Stimulated activated naive CD8-positive, alpha-beta T cell treated with anti-CD3 and anti-CD28 coated beads, Interleukin-15, Interleukin-2, amounts not matched to agents 100 U/mL and 50 U/mL, for 24 hours (primary cell): ENCODE measurements at regions not wholly inside any gene's neighbourhood (a gene's known extent, or its start where the extent isn't known, plus 50 kb on each side); places are given as distances from the start of the nearest gene placed in this dataset.

ENCODE experiments used
- ATAC-seq: fragments of 150-1000 bp; cut with Tn5 transposase; one replicate; pipeline ENCODE4 v1.10.0; 2021
- DNase-seq: peaks from one replicate; pipeline ENCODE4 v3.0.0; 2021

GRCh38 chr19:28977826-28978225 lies 235.1 kb downstream of the UQCRFS1 start:
- no peak for ATAC-seq

GRCh38 chr19:28972058-28972852 lies 240.7 kb downstream of the UQCRFS1 start:
- DNase-seq (no peak), ATAC-seq (no peak)

More at GRCh38 chr19:28977826-28978225, 235.1 kb downstream of the UQCRFS1 start:
- DNase-seq = no peak

- ATAC-seq = no peak
These were observed 241.4 kb downstream of the UQCRFS1 start for GRCh38 chr19:28971513-28971912.

DNA sequence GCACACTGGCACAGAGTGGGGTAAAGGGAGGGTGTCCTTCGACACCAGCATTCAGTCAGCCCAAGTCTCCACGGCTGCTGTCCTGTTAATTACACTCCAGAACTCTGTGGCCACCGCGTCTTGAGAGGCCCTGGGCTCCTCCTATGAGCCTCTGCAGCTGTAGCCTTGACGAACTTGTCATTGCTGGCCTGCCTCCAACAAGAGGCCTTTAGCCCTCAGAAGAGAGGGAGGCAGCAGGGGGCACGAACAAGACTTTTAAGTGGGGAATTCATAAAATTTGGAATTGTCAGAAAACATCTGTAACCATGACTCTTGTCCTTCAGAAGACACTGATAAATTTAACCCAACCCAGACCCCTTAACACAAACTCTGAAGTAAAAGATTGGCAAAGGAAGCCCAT lies 241.9 kb downstream of the UQCRFS1 start:
- no peak for DNase-seq

More at GRCh38 chr19:28971513-28971912, 241.4 kb downstream of the UQCRFS1 start:
- DNase-seq = no peak

DNA sequence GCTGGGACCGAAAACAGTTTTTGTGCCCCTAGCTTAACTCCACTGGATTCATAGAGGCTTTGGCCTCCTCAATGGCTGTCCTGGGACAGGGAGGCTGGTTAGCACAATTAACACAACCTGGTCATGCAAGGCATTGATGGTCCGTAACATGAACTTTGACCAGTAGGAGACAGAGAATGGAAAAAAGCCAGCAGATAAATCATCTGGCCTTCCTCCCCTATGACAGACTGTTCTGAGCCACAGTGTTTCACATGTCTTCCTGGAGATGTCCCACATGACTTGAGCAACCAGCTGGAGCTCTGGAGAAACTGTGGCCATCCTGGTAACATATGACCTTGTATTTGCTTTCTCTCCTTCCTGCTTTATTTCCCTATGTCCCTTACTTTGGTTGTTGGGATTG lies 244.2 kb downstream of the UQCRFS1 start:
- ATAC-seq (no peak), DNase-seq (no peak)

More for the DNA sequence above, 241.9 kb downstream of the UQCRFS1 start:
- no peak for ATAC-seq

DNA sequence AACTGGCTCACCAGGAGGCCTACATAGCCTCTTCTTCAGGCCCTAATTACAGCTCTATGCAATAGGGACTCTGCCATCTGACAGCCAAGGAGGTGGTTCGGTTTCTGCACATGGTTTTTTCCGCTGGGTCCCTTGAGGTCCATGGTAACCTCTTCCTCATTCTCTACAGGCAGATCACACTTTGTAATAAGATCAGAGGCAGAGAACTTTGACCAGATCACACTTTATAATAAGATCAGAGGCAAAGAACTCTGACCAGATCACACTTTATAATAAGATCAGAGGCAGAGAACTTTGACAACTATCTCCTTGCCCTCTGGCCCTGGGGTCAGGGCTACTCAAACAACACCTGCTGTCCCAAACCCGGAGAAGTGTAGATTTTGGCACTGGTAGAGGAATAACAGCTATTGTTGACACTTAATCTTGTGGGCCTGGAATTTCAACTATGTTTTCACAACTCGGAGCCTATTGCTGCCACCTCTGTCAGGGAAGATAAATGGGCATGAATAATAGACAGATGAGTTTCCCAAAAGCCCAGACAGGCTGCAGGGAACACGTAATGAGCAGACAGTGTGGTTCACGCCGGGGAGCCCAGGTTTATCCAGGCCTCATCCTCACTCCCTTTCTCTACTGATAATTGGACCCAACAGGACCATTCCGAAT lies 246.1 kb downstream of the UQCRFS1 start:
- DNase-seq (no peak), ATAC-seq (no peak)

- DNase-seq (no peak), ATAC-seq (no peak)
These were observed 248.5 kb downstream of the UQCRFS1 start for GRCh38 chr19:28964500-28964899.

DNA sequence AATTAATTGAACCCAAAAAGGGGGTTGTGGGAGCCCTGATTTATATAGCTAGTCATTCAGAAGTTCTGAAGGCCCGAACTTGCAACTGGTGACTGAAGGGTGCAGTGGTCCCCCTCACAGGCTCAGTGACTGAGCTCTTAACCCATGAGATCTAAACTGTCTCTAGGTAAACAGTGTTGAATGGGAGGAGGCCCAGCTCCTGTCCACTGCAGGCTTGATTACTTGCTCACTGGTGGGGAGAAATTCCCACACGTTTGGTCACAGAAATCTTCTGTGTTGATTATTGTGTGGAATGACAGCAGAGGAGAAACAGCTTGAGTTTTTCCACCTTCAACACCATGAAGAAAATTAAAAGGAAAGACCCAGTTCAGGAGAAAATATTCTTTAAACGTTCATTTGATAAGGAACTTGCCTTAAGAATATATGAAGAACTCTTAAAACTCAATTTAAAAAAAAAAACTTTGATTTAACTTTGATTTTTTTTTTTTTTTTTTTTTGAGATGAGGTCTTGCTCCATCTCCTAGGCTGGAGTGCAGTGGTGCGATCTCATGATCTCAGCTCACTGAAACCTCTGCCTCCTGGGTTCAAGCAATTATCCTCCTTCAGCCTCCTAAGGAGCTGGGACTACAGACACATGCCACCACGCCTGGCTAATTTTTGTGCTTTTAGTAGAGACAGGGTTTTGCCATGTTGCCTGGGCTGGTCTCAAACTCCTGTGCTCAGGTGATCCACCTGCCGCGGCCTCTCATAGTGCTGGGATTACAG lies 249.3 kb downstream of the UQCRFS1 start:
- ATAC-seq (no peak), DNase-seq (no peak)

GRCh38 chr19:28961772-28962500 lies 251.0 kb downstream of the UQCRFS1 start:
- ATAC-seq (no peak), DNase-seq (no peak)

DNA sequence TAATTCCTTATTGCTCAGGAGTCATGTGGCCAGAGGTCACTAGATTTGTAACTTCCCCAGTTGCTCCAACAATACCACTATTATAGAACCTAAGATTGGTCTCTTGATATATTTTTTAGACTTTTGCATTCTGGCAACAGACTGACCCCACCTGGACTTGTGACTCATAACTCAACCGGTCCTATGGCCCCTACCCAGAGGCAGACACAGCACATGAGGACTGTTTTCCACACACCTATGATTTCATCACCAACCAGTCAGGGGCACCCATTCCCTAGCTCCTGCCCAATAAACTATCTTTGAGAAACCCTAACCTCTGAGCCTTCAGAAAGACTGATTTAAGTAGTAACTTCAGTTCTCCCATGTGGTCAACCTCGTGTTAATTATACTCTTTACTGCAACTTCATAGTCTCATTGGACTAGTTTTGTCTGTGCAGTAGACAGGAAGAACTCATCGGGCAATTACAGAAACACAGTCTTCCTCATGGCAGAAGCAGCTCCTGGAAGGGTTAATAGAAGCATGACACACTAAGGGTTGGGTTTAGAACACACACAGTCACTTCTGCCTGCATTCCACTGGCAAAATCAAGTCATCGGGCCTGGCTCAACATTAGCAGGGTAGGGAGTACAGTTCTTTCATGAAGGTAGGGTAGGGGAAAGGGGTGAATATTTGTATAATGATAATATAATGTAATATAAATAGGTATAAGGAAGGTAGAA lies 251.8 kb downstream of the UQCRFS1 start:
- no peak for ATAC-seq
- DNase-seq = no peak

DNA sequence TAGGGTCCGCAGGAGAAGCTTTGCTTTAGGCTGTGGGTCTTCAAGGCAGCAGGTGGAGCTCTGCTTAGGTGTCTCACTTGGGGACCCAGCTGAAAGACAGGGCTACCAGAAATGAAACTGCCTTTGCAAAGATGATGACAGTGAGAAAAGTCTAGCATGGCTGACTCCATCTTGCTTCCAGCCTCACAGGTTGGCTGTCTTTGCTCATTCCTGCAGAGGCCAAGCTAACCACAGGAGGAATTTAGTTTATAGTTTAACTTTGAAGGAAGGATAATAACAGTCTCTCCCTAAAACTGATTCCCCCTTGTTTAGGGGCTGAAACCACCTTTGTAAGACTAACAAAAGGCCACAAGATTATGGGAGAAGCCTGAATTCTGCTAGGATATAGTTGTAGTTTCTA lies 252.4 kb downstream of the UQCRFS1 start:
- ATAC-seq = no peak
- no peak for DNase-seq

DNA sequence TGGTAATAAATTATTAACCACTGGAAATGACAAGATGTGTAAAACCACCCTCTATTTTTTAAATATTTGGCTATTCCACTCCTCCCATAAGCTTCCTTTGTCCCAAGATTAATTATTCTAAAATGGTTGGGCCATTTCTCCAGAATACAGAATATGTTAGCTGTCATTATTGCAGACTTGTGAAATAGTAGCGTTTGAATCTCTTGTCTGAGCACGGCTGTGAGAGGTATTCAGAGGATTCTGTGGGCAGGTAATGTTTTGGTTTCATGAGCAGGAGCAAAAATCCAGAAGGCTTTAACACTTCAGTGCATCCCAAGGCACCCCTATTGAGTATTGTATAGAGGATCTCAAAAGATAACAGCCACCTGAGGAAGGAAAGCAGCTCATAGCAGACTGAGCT lies 256.0 kb downstream of the UQCRFS1 start:
- ATAC-seq (no peak), DNase-seq (no peak)

DNA sequence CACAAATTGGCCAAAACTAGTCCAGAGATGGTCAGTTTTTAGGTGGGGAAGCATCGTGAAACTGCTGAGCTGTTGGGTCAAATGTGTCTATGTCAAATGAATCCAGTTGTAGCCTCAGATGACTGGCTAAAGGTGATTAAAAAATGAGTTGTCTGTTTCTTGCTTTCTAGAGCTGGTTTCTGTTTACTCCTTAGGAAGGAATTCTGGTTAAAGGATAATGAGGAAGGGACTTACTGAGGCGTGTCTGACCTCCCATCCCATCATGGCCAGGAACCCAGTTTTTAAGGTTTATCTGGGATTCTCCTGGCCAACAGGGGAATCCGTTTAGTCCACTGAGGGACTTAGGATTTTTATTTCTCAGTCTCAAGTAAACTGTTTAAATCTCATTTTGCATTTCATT lies 256.5 kb downstream of the UQCRFS1 start:
- ATAC-seq (no peak), DNase-seq (no peak)

DNA sequence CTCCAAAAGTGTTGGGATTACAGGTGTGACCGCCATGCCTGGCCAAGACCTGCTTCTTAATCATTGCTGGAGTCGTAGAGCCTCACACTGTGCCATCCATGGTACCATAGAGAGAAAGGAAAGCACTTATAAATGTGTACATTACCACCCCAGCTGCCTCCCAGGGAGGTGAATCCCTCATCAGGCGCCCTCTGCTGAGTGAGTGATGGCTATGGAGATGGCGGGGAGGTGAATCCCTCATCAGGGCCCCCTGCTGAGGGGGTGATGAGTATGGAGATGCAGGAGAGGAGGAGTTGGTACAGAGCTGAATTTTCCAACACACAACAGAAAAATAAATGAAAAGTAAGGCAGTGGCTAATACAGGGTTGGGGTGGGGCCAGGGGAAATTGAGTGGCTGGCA lies 263.4 kb downstream of the UQCRFS1 start:
- DNase-seq = no peak
- no peak for ATAC-seq

GRCh38 chr19:28949027-28949426 lies 263.9 kb downstream of the UQCRFS1 start:
- DNase-seq = no peak
- no peak for ATAC-seq

DNA sequence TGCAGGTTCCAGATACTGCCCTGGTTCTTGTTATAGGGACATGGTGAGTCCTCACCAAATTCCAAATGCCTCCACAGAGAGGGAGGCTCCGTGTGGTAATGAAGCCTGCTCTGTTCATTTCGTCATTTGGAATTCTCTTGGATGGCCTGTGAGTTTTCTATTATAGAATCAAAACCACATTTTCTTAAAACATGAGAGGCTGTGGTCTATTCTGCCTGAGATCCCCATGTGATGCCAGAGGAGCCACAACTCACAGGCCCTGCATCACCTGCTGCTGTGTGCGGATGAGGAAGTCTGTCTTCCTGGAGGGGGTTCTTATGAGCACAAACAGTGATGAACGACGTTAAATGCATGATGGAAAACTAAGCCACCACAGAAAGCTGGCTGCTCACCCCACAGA lies 264.4 kb downstream of the UQCRFS1 start:
- DNase-seq = no peak
- ATAC-seq = no peak

- DNase-seq = no peak
- no peak for ATAC-seq
These were observed 264.9 kb downstream of the UQCRFS1 start for GRCh38 chr19:28948026-28948425.

DNA sequence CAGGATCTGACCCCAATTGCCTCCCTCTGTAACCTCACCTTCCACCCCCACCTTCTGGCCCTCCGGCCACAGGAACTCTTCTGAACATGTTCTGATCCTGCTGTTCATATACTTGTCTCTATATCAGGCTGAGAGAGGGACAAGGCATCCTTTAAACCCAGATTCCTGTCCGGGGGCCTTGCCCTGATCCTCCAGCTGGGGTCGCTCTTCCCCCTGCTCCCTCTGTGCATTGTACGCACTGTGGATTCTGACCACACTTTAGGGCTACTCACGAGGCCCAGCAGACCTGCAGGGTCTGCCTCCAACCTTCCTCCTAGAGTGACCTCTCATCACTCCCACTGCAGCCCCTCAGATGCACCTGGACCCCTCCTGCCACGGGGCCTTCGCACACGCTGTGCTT lies 269.3 kb downstream of the UQCRFS1 start:
- no peak for DNase-seq
- ATAC-seq = no peak

- no peak for ATAC-seq
- no peak for DNase-seq
These were observed 271.1 kb downstream of the UQCRFS1 start for GRCh38 chr19:28941833-28942232.

- ATAC-seq (no peak), DNase-seq (no peak)
These were observed 272.0 kb downstream of the UQCRFS1 start for GRCh38 chr19:28940751-28941500.

DNA sequence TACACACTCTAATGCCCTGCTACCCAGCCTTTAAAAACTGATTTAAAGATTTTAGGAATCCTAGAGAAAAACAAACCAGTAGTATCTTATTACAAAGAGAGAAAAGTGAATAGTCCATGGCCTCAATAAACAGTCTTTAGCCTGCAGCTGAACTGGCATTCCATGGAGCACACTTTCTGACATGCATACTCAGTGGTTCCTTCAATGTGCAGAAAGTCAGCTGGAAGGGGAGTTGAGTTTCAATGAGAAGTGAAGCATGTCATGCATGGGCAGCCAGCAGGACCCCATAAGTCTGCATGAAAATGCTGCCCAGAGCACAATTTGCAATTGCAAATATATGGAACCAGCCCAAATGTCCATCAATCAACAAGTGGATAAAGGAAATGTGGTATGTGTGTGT lies 273.7 kb downstream of the UQCRFS1 start:
- ATAC-seq (no peak), DNase-seq (no peak)
